ENCODE measurements at regions not wholly inside any gene's neighbourhood (a gene's known extent, or its start where the extent isn't known, plus 50 kb on each side); places are given as distances from the start of the nearest gene placed in this dataset.

- TF ChIP-seq POLR2A (IDR thresholded peaks at IDR 0.05; ENCODE audit: low read length) (no peak), GATA1 (IDR thresholded peaks at IDR 0.05; ENCODE audit: low read depth, low read length) (no peak)
Measured at GRCh38 chr3:110710156-110710555, 361.5 kb upstream of the NECTIN3 start.

Measured in erythroblast (primary cell).